ENCODE measurements at regions not wholly inside any gene's neighbourhood (a gene's known extent, or its start where the extent isn't known, plus 50 kb on each side); places are given as distances from the start of the nearest gene placed in this dataset.

DNA sequence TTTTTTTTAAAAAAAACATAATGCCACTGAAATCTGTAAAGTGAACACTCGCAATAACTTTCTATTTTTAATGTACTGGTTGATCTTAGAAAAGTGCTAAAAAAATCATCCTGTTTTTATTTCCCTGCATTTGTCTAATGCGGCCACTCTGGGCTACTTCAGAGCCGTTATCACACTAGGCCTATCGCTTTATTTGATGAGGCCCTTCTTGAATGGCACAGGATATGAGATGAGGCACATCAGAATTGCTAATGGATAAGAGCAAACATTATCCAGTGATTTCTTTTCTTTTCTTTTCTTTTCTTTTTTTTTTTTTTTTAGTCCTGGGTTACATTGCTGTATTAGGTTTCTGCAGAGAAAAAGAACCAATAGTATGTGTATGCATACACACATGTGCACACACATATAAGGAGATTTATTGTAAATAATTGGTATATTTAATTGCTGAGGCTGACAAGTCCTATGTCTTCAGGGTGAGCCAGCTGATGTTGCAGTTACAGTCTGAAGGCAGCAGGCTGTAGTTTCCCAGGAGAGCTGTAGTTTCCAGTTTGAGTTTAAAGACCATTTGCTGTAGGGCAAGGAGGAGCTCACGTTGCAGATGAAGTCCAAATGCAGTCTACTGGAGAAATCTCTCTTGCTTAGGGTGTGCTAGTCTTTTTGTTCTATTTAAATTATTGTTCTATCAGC is 391.7 kb downstream of the MED10 start:
- intact Hi-C loops (cut with DNase I), result no loop called here

GRCh38 chr5:5985332-5985731 is 393.0 kb downstream of the MED10 start:
- WGBS, 2 donors, result 75 to 90% methylated on average over 2 of the region's 2 CpGs
- DNase-seq (no peak), ATAC-seq (no peak), FAIRE-seq (no peak)
- no peaks in the 10 kb centered on the region for H3K9me3 ChIP-seq
- no peak overlapping the region for H3K4me3 ChIP-seq
- no peaks in the 10 kb centered on the region for H3K27me3 ChIP-seq
- intact Hi-C loops (cut with DNase I), result no loop called here
- H3K36me3 ChIP-seq, result no peaks in the 10 kb centered on the region
- H3K4me1 ChIP-seq, result no peaks in the 10 kb centered on the region
- TF ChIP-seq, protein P1, sequence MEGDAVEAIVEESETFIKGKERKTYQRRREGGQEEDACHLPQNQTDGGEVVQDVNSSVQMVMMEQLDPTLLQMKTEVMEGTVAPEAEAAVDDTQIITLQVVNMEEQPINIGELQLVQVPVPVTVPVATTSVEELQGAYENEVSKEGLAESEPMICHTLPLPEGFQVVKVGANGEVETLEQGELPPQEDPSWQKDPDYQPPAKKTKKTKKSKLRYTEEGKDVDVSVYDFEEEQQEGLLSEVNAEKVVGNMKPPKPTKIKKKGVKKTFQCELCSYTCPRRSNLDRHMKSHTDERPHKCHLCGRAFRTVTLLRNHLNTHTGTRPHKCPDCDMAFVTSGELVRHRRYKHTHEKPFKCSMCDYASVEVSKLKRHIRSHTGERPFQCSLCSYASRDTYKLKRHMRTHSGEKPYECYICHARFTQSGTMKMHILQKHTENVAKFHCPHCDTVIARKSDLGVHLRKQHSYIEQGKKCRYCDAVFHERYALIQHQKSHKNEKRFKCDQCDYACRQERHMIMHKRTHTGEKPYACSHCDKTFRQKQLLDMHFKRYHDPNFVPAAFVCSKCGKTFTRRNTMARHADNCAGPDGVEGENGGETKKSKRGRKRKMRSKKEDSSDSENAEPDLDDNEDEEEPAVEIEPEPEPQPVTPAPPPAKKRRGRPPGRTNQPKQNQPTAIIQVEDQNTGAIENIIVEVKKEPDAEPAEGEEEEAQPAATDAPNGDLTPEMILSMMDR (IDR thresholded peaks at IDR 0.05), result no peak
- H3K27ac ChIP-seq, result no peak overlapping the region

More for the DNA sequence above, 391.7 kb downstream of the MED10 start:
- FAIRE-seq, result no peak
- Histone ChIP-seq H3K4me1 (no peaks in the 10 kb centered on the region), H3K9me3 (no peaks in the 10 kb centered on the region), H3K4me3 (no peak overlapping the region), H3K27me3 (no peaks in the 10 kb centered on the region), H3K27ac (no peak overlapping the region), H3K36me3 (no peaks in the 10 kb centered on the region)
- TF ChIP-seq, protein P1 (IDR thresholded peaks at IDR 0.05), result no peak
- 73 to 77% methylated on average over 5 of the region's 5 CpGs for WGBS, 2 donors
- no peak for ATAC-seq
- no peak for DNase-seq

DNA sequence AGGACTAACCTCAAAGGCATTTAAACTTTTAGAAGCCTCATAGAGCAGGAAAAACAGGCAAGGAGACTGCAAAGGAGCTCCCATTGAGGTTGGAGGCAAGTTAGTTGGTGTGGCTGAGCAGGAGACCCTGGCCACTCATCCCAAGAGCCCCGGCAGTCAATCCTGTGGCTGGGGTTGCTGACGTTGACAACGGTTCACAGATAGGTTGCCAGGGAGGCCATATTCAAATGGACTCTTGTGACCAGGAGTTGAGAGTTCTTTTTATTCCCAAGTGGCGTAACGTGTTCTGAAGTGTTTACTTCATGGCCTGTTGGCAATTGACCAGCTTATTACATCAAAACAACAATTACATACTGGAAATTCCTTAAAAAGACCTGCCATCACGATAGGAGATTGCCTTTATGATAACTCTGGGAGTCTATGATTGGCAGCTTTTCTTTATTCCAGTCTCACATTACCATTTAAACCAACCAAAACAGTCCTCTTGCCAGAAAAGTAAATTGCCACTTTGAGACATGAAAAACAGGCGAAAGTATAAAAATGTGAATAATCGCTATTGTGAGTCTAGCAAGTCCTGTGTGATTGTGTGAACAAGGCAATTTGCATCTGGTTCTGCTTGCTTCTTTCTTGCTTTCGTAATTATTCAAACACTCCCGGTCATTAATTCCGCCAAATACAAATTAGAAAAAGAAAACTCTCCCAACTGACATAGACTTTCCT is 394.9 kb downstream of the MED10 start:
- 62 to 73% methylated on average over 11 of the region's 11 CpGs for WGBS, 2 donors
- TF ChIP-seq, protein P1 (IDR thresholded peaks at IDR 0.05), result no peak
- Histone ChIP-seq H3K4me1 (no peaks in the 10 kb centered on the region), H3K36me3 (no peaks in the 10 kb centered on the region), H3K4me3 (no peak overlapping the region), H3K27ac (no peak overlapping the region), H3K9me3 (no peaks in the 10 kb centered on the region), H3K27me3 (no peaks in the 10 kb centered on the region)
- DNase-seq, result no peak
- FAIRE-seq, result no peak
- no peak for ATAC-seq
- intact Hi-C loops (cut with DNase I), result no loop called here

DNA sequence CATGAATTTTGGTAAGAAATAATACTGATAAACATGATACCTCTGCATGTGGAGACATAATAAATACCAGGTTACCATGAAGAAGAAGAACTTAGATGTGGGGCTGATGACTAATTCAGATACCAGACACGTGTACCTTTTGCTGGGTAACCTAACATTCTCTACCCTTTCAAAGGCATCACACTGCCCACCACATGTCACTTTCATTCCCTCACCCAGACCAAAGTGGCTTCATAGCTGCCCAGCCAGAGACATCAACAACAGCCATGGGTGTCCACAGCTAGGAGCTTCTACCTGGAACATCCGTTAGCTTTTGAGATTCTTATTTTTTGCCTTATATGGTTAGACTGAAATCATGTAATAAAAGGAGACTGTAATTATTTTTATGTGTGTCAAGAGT is 396.8 kb downstream of the MED10 start:
- Histone ChIP-seq H3K4me1 (no peaks in the 10 kb centered on the region), H3K27ac (no peak overlapping the region), H3K4me3 (no peak overlapping the region), H3K27me3 (no peaks in the 10 kb centered on the region), H3K9me3 (no peaks in the 10 kb centered on the region), H3K36me3 (no peaks in the 10 kb centered on the region)
- intact Hi-C loops (cut with DNase I), result no loop called here
- ATAC-seq, result no peak
- FAIRE-seq, result no peak
- no peak for DNase-seq
- 56 to 75% methylated on average over 2 of the region's 2 CpGs for WGBS, 2 donors
- TF ChIP-seq, protein P1 (IDR thresholded peaks at IDR 0.05), result no peak

GRCh38 chr5:5980538-5980895 is 397.8 kb downstream of the MED10 start:
- no peaks in the 10 kb centered on the region for H3K27me3 ChIP-seq
- no peak overlapping the region for H3K27ac ChIP-seq
- FAIRE-seq (no peak), DNase-seq (no peak), ATAC-seq (no peak)
- TF ChIP-seq, protein P1 (IDR thresholded peaks at IDR 0.05), result no peak
- H3K4me1 ChIP-seq, result no peaks in the 10 kb centered on the region
- intact Hi-C loops (cut with DNase I), result no loop called here
- 35 to 46% methylated on average over 4 of the region's 4 CpGs for WGBS, 2 donors
- H3K4me3 ChIP-seq, result no peak overlapping the region
- H3K9me3 ChIP-seq, result no peaks in the 10 kb centered on the region
- H3K36me3 ChIP-seq, result no peaks in the 10 kb centered on the region
